ENCODE measurements at regions not wholly inside any gene's neighbourhood (a gene's known extent, or its start where the extent isn't known, plus 50 kb on each side); places are given as distances from the start of the nearest gene placed in this dataset.

- ATAC-seq: no peak
- 35 to 71% methylated on average over 4 of the region's 4 CpGs for WGBS, 2 donors (ENCODE audit: low coverage in 1 of 2)
- no peaks in the 10 kb centered on the region for H3K27me3 ChIP-seq
- no peaks in the 10 kb centered on the region for H3K36me3 ChIP-seq
- H3K27ac ChIP-seq: no peak overlapping the region
- no peaks in the 10 kb centered on the region for H3K9me3 ChIP-seq
- TF ChIP-seq POLR2AphosphoS5 (IDR thresholded peaks at IDR 0.05) (no peak), EP300 (IDR thresholded peaks at IDR 0.05) (no peak), POLR2A (IDR thresholded peaks at IDR 0.05) (no peak)
- TF ChIP-seq, protein P1, sequence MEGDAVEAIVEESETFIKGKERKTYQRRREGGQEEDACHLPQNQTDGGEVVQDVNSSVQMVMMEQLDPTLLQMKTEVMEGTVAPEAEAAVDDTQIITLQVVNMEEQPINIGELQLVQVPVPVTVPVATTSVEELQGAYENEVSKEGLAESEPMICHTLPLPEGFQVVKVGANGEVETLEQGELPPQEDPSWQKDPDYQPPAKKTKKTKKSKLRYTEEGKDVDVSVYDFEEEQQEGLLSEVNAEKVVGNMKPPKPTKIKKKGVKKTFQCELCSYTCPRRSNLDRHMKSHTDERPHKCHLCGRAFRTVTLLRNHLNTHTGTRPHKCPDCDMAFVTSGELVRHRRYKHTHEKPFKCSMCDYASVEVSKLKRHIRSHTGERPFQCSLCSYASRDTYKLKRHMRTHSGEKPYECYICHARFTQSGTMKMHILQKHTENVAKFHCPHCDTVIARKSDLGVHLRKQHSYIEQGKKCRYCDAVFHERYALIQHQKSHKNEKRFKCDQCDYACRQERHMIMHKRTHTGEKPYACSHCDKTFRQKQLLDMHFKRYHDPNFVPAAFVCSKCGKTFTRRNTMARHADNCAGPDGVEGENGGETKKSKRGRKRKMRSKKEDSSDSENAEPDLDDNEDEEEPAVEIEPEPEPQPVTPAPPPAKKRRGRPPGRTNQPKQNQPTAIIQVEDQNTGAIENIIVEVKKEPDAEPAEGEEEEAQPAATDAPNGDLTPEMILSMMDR (IDR thresholded peaks at IDR 0.05): no peak
- H3K4me3 ChIP-seq: no peak overlapping the region
- H3K4me1 ChIP-seq: no peaks in the 10 kb centered on the region
Observed at GRCh38 chr6:145427232-145427631, 308.1 kb downstream of the EPM2A start.

- Histone ChIP-seq H3K36me3 (no peaks in the 10 kb centered on the region), H3K27ac (no peak overlapping the region), H3K4me3 (no peak overlapping the region), H3K9me3 (no peaks in the 10 kb centered on the region), H3K27me3 (no peaks in the 10 kb centered on the region), H3K4me1 (no peaks in the 10 kb centered on the region)
- WGBS, 2 donors (ENCODE audit: low coverage in 1 of 2): 22 to 25% methylated on average over 6 of the region's 6 CpGs
- no peak for TF ChIP-seq POLR2AphosphoS5 (IDR thresholded peaks at IDR 0.05)
- TF ChIP-seq, protein P1 (IDR thresholded peaks at IDR 0.05): no peak
- no peak for TF ChIP-seq POLR2A (IDR thresholded peaks at IDR 0.05)
- TF ChIP-seq EP300 (IDR thresholded peaks at IDR 0.05): no peak
- ATAC-seq: no peak
Observed at GRCh38 chr6:145428706-145429105, 306.6 kb downstream of the EPM2A start.

- TF ChIP-seq, protein P1 (IDR thresholded peaks at IDR 0.05): no peak
- no peak for TF ChIP-seq EP300 (IDR thresholded peaks at IDR 0.05)
- TF ChIP-seq POLR2AphosphoS5 (IDR thresholded peaks at IDR 0.05): no peak
- no peak for TF ChIP-seq POLR2A (IDR thresholded peaks at IDR 0.05)
- Histone ChIP-seq H3K36me3 (no peaks in the 10 kb centered on the region), H3K4me1 (no peaks in the 10 kb centered on the region), H3K9me3 (peaks cover 0 to 40% (median 0%) of the 10 kb centered on the region in 3 donors), H3K27me3 (no peaks in the 10 kb centered on the region), H3K4me3 (no peak overlapping the region), H3K27ac (no peak overlapping the region)
- no peak for ATAC-seq
- 94 to 100% methylated on average over 2 of the region's 2 CpGs for WGBS, 2 donors (ENCODE audit: low coverage in 1 of 2)
Observed at GRCh38 chr6:145442110-145442509, 293.2 kb downstream of the EPM2A start.

GRCh38 chr6:145445674-145446073 is 289.6 kb downstream of the EPM2A start:
- H3K4me1 ChIP-seq: no peaks in the 10 kb centered on the region
- no peaks in the 10 kb centered on the region for H3K27me3 ChIP-seq
- no peaks in the 10 kb centered on the region for H3K36me3 ChIP-seq
- peaks cover 0 to 36% (median 0%) of the 10 kb centered on the region in 3 donors for H3K9me3 ChIP-seq
- WGBS, 2 donors (ENCODE audit: low coverage in 1 of 2): 73 to 83% methylated on average over 1 of the region's 1 CpG
- H3K27ac ChIP-seq: no peak overlapping the region
- no peak overlapping the region for H3K4me3 ChIP-seq
- no peak for TF ChIP-seq POLR2AphosphoS5 (IDR thresholded peaks at IDR 0.05)
- TF ChIP-seq POLR2A (IDR thresholded peaks at IDR 0.05): no peak
- TF ChIP-seq, protein P1 (IDR thresholded peaks at IDR 0.05): no peak
- no peak for TF ChIP-seq EP300 (IDR thresholded peaks at IDR 0.05)
- ATAC-seq: no peak

- TF ChIP-seq, protein P1 (IDR thresholded peaks at IDR 0.05): no peak
- TF ChIP-seq POLR2AphosphoS5 (IDR thresholded peaks at IDR 0.05): no peak
- no peak for TF ChIP-seq POLR2A (IDR thresholded peaks at IDR 0.05)
- no peak for TF ChIP-seq EP300 (IDR thresholded peaks at IDR 0.05)
- no peaks in the 10 kb centered on the region for H3K4me1 ChIP-seq
- no peak for ATAC-seq
- H3K27ac ChIP-seq: no peak overlapping the region
- no peaks in the 10 kb centered on the region for H3K27me3 ChIP-seq
- no peaks in the 10 kb centered on the region for H3K36me3 ChIP-seq
- WGBS, 2 donors (ENCODE audit: low coverage in 1 of 2): 100% methylated on average over 1 of the region's 1 CpG
- H3K9me3 ChIP-seq: peaks cover 0 to 8% (median 0%) of the 10 kb centered on the region in 3 donors
- H3K4me3 ChIP-seq: no peak overlapping the region
Observed at GRCh38 chr6:145451029-145451428, 284.3 kb downstream of the EPM2A start.

All from gastroesophageal sphincter (tissue), 4 donors.